ENCODE measurements at regions not wholly inside any gene's neighbourhood (a gene's known extent, or its start where the extent isn't known, plus 50 kb on each side); places are given as distances from the start of the nearest gene placed in this dataset.

DNA sequence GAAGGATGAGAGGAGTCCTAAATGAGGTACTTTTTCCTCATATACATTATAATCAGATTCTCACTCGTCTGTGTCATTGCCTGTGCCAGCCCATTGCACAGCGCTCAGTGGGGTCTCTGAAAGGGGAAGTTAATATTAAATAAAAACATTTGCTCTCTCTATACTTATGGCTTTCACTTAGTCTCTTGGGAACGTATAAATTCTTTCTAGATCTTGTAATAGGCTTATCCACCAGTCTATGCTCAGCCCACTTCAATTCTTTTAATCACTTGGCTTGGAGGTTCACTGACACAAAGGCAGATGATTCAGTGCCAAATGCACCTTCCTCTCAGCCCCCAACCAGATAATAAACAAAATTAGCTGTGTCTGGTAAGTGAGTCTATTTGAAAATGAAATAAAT, 164.3 kb upstream of the OGFRL1 start:
- no peak for DNase-seq (ENCODE audit: low spot score)

- no peak for DNase-seq (ENCODE audit: low spot score)
These were observed 163.4 kb upstream of the OGFRL1 start for GRCh38 chr6:71125216-71125615.

- no peak for DNase-seq (ENCODE audit: low spot score)
These were observed 162.1 kb upstream of the OGFRL1 start for GRCh38 chr6:71126506-71126905.

GRCh38 chr6:71127374-71127773, 161.2 kb upstream of the OGFRL1 start:
- DNase-seq (ENCODE audit: low spot score): no peak

DNA sequence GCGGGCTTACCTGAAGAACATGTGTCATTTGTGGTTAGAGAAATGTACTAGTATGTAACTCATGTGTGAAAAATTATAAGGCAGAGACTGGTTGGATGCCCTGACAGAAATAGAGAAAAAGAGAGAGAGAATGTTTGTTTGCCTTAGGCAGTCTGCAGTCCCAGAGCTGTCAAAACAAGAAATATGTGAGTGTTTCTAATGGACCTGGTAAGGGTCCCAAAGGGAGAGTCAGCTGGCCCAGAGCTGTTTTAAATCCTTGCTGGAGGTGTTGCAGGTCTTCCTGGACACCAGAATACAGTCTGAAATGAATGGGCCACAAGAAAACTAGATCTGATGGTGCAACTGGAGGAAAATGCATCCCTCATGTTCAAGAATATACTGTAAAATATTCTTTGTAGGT, 158.3 kb upstream of the OGFRL1 start:
- no peak for DNase-seq (ENCODE audit: low spot score)

GRCh38 chr6:71134929-71135642, 153.5 kb upstream of the OGFRL1 start:
- DNase-seq (ENCODE audit: low spot score): no peak

DNA sequence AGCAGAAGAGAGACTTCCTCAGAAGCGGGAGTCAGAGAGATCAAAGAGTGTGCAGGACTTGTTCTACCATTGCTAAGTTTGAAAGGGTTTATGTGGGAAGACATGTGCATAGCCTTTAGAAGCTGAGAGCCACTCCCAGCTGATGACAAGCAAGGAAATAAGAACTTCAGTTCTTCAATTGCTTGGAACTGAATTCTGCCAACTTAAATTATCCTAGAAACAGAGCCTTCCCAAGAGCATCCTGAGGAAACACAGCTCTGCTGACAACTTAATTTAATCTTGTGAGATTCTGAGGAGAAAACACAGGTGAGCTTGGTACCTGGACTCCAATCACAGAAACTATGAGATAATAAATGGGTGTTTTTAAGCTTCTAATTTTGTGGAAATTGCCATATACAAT, 150.6 kb upstream of the OGFRL1 start:
- no peak for DNase-seq (ENCODE audit: low spot score)

- DNase-seq (ENCODE audit: low spot score): no peak
These were observed 150.2 kb upstream of the OGFRL1 start for GRCh38 chr6:71138376-71138775.

DNA sequence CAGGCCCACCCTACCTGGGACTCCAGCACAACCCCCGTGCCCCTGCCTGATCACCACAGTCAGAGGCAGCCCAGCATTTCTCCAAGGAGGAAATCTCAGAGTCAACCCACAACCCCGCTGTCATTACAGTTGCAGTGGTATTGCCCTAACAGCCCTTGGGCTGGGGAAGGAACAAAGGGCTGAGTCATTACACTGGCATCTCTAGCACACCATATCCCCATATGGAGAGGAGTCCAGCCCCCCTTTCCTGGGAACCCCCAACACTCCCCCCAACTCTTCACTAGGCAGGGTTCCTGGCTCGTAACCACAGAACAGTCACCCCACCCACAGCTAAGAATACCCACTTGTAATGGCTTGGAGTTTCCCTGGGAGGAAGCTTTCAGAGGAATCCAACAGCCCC, 149.4 kb upstream of the OGFRL1 start:
- DNase-seq (ENCODE audit: low spot score): no peak

GRCh38 chr6:71153755-71154325, 134.8 kb upstream of the OGFRL1 start:
- no peak for DNase-seq (ENCODE audit: low spot score)

- no peak for DNase-seq (ENCODE audit: low spot score)
These were observed 131.3 kb upstream of the OGFRL1 start for GRCh38 chr6:71157345-71157744.

DNA sequence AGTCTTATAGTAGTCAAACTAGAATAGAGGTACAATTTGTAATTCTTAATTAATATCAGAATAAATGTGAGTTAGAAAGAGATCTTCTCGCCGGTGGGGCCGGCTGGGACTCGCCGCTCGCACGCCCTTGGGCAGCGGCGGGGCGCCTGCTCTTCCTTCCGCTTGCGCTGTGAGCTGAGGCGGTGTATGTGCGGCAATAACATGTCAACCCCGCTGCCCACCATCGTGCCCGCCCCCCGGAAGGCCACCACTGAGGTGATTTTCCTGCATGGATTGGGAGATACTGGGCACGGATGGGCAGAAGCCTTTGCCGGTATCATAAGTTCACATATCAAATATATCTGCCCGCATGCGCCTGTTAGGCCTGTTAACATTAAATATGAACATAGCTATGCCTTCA, 123.7 kb upstream of the OGFRL1 start:
- no peak for DNase-seq (ENCODE audit: low spot score)

GRCh38 chr6:71168233-71168765, 120.3 kb upstream of the OGFRL1 start:
- DNase-seq (ENCODE audit: low spot score): no peak

DNA sequence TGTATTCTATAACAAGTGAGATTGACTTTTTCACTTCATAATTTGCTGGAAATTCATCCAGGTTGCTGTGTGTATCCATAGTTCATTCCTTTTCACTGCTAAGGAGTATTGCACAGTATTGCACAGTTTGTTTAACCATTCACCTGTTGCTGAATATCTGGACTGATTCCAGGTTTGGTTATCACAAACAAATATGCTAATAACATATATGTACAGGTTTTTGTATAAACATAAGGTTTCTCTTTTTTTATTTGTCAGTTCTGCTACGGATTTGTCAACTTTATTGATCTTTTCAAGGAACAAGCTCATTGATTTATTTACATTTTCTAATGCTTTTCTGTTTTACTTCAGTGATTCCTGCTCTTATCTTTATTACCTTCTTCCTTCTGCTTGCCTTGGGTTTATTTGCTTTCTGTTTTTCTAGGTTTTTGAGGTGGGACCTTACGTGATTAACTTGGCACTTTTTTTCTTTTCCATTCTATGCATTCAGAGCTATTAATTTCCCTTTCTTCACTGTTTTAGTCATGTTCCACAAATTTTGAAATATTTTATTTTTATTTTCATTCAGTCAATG, 117.0 kb upstream of the OGFRL1 start:
- DNase-seq (ENCODE audit: low spot score): no peak

GRCh38 chr6:71179249-71179885, 109.2 kb upstream of the OGFRL1 start:
- DNase-seq (ENCODE audit: low spot score): no peak

- DNase-seq (ENCODE audit: low spot score): no peak
These were observed 107.0 kb upstream of the OGFRL1 start for GRCh38 chr6:71181565-71181964.

DNA sequence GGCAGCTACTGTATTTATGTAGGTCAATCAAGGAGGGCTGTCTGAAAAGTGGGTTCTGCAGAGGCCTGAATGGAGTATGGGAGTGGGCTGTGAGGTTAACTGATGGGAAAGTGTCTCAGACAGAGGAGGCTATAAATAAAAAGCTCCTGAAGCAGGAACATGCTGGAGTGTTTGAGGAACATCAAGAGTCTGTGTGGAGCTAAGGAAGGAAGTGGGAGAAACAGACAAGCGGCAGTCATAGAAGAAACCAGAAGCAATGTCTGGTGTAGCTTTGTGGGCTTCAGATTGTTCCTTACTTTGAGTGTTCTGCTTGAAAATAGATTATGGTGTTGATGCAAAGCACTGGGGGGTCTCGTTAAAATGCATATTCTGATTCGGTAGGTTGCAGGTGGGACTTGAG, 101.5 kb upstream of the OGFRL1 start:
- DNase-seq (ENCODE audit: low spot score): no peak

GRCh38 chr6:71190809-71191208, 97.8 kb upstream of the OGFRL1 start:
- DNase-seq (ENCODE audit: low spot score): peak; percentile 33

GRCh38 chr6:71194724-71195123, 93.9 kb upstream of the OGFRL1 start:
- DNase-seq (ENCODE audit: low spot score): no peak

- no peak for DNase-seq (ENCODE audit: low spot score)
These were observed 91.3 kb upstream of the OGFRL1 start for GRCh38 chr6:71197267-71197666.

DNA sequence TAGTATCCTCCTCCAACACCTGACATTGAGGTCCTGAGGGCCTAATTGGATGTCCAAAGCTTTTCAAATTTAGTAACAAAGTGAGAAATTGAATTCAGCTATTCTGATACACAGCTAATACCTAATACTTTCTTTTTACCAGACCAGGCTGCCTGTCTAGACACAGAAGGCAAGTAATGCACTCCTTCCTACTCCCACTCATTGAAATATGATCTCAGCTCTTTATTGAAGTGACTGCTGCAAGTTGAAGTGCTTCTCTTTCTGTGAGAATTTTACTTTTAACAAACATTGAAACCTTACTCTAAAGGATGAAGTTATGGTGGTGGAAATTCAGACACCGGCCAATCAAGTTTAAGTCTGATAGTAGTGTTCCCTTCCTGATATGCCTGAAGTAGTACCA, 90.8 kb upstream of the OGFRL1 start:
- DNase-seq (ENCODE audit: low spot score): no peak

DNA sequence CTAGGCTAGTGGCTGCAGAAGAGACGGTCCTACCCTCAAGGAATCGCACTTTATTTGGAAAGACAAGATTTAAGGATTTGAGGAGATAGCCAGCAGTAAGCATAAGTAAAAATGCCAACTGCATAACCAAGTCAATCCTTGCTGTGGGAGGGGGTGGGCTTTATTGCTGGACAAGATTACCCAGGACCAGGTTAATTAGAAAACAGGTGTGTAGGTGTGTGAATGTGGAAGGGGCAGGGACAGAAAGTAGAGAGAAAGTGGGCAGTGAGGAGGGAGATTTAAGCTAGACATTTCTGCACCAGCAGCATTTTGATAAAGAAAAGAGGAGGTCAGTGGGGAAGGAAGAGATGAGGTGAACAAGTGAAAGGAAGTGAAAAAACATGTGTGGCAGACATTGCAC, 89.7 kb upstream of the OGFRL1 start:
- DNase-seq (ENCODE audit: low spot score): no peak

GRCh38 chr6:71199736-71200135, 88.9 kb upstream of the OGFRL1 start:
- no peak for DNase-seq (ENCODE audit: low spot score)

All from RKO (cell line).